ENCODE measurements at regions not wholly inside any gene's neighbourhood (a gene's known extent, or its start where the extent isn't known, plus 50 kb on each side); places are given as distances from the start of the nearest gene placed in this dataset.
A peak's percentile ranks its signal among the peaks of the same experiment; 100 is the strongest.
"Not testable (repeated sequence)": the region's sequence is repeated elsewhere in the genome, so short reads cannot be mapped to it uniquely, and the experiment has no call there.

- no peak for DNase-seq
Measured at GRCh38 chr5:92222449-92222848, 839.3 kb upstream of the ARRDC3 start.

DNA sequence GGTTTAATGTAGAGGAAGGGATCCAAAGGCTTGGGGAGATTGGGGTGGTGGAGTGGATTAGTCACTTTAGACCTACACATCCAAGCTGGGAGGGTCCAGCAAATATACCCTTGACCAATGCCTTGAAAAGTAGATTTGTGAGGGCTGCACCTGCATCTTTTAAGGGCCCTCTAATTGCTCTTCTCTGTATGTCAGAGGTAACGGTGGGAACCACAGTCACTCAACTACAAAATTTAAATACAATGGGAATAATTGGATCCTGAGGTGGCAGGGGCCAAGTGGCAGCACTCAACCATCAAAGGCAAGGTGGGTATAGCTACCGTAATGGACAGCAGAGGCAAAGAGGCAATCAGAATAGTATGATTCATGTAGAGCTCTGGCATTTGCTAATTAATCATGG lies 833.7 kb upstream of the ARRDC3 start:
- DNase-seq, result not testable (repeated sequence)

GRCh38 chr5:92215116-92215515 lies 832.0 kb upstream of the ARRDC3 start:
- DNase-seq, result no peak

DNA sequence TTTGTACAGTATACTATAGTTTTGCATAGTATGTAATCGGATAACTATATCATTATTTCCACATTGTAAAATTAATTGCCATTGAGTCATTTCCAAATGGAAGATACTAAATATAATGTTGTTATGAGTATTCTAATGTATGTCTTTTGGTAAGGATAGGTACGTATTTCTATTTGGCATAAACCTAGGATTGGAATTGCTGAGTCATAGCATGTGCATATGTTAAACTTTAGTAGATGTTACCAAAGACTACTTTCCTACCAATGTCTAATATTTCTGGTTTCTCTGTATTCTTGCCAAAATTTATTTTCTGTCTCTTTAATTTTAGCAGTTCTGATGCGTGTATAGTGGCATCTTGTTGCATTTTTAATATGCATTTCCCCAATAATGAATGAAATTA lies 825.1 kb upstream of the ARRDC3 start:
- DNase-seq, result no peak

- DNase-seq, result peak; percentile 39
Measured at GRCh38 chr5:92207151-92207550, 824.0 kb upstream of the ARRDC3 start.

DNA sequence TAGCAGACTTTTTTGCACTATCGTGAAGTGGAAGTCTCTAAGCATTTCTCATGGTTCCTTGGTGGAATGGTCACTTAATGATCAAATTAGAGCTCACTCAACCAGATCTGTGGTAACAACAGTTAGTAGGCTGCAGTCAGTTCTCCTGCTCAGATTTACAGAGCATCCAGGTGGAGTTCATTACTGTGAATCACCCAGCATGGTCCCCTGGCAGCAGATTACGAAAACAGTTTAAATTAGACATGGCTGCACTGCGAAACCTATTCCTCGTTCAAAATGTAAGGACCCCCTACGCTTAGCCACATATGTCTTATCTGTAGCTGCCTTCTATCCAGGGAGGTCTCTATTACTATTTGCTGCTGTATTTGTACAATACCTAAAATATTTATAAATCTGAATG lies 823.6 kb upstream of the ARRDC3 start:
- peak; percentile 17 for DNase-seq

GRCh38 chr5:92199035-92199434 lies 815.9 kb upstream of the ARRDC3 start:
- not testable (repeated sequence) for DNase-seq

GRCh38 chr5:92181656-92182055 lies 798.5 kb upstream of the ARRDC3 start:
- DNase-seq, result no peak

DNA sequence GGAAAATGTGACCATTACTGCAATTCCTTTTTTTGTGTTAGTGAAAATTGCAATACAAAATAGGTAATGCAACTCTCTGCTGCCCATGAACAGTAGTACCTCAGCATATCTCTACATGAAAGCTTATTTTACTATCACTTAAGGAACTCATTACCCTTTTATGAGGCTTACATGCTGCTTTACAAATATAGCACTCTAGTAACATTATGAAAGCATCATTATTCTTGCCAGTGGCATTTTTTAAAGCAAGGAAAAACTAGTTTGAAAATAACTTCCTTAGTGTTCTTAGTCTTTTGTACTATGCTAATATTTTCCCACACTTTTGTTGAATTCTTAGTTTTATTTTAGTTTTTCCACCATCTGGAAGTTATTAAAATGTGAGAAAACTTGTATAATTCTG lies 797.3 kb upstream of the ARRDC3 start:
- no peak for DNase-seq

GRCh38 chr5:92179651-92180050 lies 796.5 kb upstream of the ARRDC3 start:
- no peak for DNase-seq

DNA sequence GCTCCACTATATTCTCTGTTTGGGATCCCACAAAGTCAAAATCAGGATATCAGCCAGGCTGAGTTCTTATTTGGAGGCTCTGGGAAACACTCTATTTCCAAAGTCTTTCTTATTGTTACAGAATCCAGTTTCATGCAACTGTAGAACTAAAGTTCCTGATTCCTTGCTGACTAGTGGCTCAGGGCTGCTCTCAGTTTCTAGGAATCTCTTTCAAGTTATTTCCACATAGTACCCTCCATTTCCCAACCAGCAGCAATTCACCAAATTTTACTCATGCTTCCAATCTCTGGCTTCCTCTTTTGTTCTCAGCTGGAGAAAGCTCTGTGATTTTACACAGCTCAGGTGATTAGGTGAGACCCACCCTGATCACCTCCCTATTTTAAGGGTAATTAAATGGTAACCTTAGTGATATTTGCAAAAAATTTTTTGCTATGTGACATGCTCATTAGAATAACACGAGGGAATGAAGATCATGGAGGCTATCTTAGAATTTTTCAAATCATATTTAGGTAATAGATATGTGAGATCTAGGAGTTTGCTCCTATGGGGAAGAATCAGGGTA lies 794.9 kb upstream of the ARRDC3 start:
- DNase-seq, result no peak

GRCh38 chr5:92163906-92164305 lies 780.8 kb upstream of the ARRDC3 start:
- no peak for DNase-seq

GRCh38 chr5:92147798-92148197 lies 764.7 kb upstream of the ARRDC3 start:
- peak; percentile 37 for DNase-seq

- peak; percentile 84 for DNase-seq
Measured at GRCh38 chr5:92147266-92147665, 764.1 kb upstream of the ARRDC3 start.

DNA sequence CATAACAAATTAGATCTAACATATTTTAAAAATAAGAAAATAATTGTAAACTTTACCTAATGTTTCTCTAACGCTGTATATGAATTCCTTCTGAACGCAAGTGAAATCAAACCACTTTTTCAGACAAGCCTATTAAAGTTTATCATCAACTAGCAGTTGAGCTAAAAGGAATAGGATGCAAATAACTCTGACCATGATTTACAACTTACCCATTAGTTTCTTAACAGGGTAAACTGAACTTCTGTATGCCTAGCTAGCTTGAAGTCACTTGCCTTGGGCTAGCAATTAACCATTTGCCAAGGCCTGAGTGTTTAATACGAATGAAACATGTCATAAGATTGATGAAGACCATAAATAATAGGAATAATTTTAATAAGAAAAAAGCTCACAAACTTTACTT lies 762.7 kb upstream of the ARRDC3 start:
- no peak for DNase-seq

DNA sequence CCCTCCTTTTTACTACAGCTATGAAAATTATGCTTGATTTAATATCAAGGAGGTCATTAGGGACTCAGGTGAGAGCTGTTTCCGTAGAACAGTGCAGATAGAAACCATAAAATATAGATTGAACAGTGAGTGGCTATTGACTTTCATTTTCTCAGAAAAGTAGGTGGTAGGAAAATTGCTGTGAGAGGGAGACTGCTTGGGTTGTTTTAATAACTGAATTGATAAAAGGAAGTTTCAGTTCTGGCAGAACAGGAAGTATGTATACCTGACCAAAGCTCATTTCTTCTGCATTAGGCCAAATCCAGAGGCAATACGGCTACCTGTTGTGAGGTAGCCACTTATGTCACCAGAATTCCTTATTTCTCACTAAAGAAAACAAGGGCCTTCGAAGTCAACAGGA lies 761.7 kb upstream of the ARRDC3 start:
- no peak for DNase-seq

- DNase-seq, result not testable (repeated sequence)
Measured at GRCh38 chr5:92132294-92132908, 749.3 kb upstream of the ARRDC3 start.

DNA sequence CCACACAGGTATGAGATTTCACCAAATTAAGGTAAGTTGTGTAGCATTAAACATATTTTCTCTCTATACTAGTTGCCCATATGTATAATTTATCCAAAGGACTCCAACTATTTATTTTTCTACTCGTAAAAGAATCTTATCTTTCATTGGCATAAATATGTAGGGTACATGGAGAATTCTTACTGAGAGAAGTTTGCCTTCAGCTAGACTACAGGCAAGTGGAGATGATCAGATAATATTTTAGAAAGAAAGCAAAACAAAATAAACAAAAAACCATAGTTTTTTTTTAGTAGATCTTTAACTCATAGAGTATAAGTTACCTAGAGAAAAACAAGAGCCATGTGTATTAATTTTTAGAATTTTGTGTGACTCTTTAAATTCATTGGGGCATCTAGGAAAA lies 743.1 kb upstream of the ARRDC3 start:
- no peak for DNase-seq

GRCh38 chr5:92119110-92119509 lies 736.0 kb upstream of the ARRDC3 start:
- no peak for DNase-seq

- no peak for DNase-seq
Measured at GRCh38 chr5:92106808-92107207, 723.7 kb upstream of the ARRDC3 start.

- no peak for DNase-seq
Measured at GRCh38 chr5:92104126-92104525, 721.0 kb upstream of the ARRDC3 start.

DNA sequence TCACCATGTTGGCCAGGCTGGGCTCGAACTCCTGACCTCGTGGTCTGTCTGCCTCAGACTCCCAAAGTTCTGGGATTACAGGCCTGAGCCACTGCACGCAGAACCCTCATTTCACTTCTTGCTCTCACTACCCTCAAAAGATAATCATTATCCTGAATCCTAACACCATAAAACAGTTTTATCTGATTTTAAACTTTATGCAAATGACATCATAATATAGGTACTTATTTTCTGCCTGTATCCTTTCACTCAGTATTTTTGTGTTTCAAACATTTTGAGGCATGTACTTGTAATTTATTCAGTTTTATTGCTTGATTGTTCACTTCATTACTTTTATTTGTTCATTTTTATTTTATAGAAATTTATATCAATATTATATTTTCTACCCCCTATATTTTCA lies 719.2 kb upstream of the ARRDC3 start:
- DNase-seq, result no peak

- DNase-seq, result no peak
Measured at GRCh38 chr5:92092239-92092638, 709.1 kb upstream of the ARRDC3 start.

- DNase-seq, result no peak
Measured at GRCh38 chr5:92086059-92086811, 703.1 kb upstream of the ARRDC3 start.

All from eye (tissue), 1 donor.